Astrocyte of the cerebellum (primary cell): ENCODE measurements at regions not wholly inside any gene's neighbourhood (a gene's known extent, or its start where the extent isn't known, plus 50 kb on each side); places are given as distances from the start of the nearest gene placed in this dataset.

Source experiments
- DNase-seq: peaks from one replicate; pipeline ENCODE4 v3.0.0-alpha.2; 2011; ENCODE audit warnings: low read depth
- H3K4me3 ChIP-seq: 2 replicates; pipeline ENCODE4 v1.5.1; 2011; ENCODE audit warnings: mild to moderate bottlenecking, low read depth, low read length, moderate library complexity
- in situ Hi-C: cut with HindIII; loops from 2 replicates; pipeline ENCODE4 v1.10.0; 2017; ENCODE audit warnings: low sequenced_read_pairs
- TF ChIP-seq, protein P1 (sequence below): IDR thresholded peaks from 2 replicates; pipeline ENCODE4 v1.5.1; 2012; ENCODE audit warnings: low read length, low read depth, moderate library complexity, mild to moderate bottlenecking; ENCODE audit errors: missing control alignments

DNA sequence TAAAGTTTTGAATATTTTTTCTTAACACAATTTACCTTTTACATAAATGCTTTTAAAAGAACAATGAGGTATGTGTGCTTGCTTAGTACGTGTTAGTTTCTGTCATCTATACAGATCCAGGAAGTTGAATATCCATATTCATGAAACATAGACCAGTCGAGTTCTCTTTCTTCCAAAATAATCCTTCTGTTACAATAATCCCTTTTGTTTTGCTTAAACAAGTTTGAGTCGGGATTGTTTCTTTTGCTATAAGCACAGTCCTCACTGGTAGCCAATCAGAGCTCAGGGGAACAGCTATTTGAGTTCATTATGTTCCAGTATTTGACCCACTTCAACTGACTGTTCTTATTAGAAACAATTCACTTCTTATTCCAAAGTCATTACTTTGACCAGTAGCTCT lies 214.7 kb upstream of the FLRT2 start:
- in situ Hi-C loops, result no loop called here
- DNase-seq, result no peak
- TF ChIP-seq, protein P1, sequence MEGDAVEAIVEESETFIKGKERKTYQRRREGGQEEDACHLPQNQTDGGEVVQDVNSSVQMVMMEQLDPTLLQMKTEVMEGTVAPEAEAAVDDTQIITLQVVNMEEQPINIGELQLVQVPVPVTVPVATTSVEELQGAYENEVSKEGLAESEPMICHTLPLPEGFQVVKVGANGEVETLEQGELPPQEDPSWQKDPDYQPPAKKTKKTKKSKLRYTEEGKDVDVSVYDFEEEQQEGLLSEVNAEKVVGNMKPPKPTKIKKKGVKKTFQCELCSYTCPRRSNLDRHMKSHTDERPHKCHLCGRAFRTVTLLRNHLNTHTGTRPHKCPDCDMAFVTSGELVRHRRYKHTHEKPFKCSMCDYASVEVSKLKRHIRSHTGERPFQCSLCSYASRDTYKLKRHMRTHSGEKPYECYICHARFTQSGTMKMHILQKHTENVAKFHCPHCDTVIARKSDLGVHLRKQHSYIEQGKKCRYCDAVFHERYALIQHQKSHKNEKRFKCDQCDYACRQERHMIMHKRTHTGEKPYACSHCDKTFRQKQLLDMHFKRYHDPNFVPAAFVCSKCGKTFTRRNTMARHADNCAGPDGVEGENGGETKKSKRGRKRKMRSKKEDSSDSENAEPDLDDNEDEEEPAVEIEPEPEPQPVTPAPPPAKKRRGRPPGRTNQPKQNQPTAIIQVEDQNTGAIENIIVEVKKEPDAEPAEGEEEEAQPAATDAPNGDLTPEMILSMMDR, result no peak
- no peak overlapping the region for H3K4me3 ChIP-seq

DNA sequence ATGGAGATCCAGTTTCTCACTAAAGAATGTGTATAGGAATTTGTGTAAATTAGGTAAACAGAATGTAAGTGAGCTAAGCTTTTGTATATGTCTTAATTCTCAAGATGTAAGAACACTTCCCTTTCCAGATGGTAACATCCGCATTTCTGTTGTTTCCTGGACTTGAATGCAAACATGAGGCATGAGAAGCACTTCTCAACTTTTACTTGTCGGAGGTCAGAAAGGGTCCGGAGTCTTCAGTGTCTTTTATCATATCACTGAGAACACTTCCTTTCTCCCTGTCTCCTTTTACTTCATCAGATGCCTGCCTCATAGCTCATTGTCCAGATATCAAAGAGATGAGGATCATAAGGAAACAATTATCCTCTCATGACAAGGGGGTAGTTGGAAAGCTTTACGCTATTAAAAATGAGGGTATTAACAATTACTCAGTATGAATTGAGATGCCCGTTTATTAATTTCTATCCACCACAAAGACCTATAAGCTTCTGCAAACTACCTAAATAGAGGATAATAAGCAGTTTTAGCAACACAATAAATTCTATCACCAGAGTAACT lies 214.1 kb upstream of the FLRT2 start:
- in situ Hi-C loops, result no loop called here
- TF ChIP-seq, protein P1, result no peak
- H3K4me3 ChIP-seq, result no peak overlapping the region
- DNase-seq, result no peak

DNA sequence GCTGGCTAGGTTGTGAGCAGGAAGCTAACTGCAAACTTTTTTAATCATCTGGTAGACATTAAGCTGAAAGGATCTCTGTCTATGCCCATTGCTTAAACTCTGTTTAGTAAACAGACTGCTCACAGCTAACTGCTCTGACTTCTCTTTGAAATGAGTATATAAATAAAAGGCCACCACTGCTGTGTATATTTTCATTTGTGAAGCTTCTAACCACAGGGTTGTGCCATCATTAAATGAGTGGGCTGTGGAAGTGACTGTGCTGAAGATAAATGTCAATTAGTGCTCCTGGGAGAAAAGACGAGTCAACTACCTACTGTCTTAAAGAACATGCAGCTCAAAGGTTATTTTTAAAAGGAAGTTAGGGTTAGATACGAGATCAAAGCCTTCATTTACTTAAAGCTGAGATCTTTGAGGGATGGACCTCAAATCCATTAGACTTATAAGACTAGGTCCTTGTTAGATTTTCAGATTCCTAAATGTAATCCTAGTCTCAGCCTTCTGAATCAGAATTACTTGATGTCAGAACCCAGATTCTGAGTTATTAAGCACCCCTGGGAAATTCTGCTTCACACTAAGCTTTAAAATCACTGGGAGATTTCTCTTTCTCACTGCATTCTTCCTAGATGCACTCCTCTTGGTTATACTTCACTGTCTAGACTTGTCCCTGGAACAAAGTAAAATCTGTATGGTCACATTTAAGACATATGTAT lies 213.1 kb upstream of the FLRT2 start:
- in situ Hi-C loops, result no loop called here
- TF ChIP-seq, protein P1, result no peak
- no peak for DNase-seq
- H3K4me3 ChIP-seq, result no peak overlapping the region

DNA sequence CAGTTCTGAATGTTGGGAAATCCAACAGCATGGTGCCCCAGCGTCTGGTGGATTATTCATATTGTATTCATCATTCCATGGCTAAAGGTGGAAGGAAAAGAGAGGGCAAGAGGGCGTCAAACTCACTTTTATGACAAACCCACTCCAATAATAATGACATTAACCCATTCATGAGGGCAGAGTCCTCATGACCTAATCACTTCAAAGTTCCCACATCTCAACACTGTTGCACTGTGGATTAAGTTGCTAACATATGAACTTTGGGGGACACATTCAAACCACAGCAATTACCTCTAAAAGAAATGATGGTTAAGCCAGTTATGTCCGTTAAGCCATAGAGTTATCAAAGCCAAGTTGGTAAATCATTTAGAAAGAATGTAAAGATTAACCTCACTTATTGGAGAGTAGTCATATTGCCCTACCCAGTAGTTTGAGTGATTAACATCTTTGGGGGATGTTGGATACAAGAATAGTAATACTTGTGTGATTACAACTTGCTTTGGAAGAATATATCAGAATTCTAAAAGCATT lies 212.4 kb upstream of the FLRT2 start:
- no peak overlapping the region for H3K4me3 ChIP-seq
- TF ChIP-seq, protein P1, result no peak
- in situ Hi-C loops, result no loop called here
- DNase-seq, result no peak

DNA sequence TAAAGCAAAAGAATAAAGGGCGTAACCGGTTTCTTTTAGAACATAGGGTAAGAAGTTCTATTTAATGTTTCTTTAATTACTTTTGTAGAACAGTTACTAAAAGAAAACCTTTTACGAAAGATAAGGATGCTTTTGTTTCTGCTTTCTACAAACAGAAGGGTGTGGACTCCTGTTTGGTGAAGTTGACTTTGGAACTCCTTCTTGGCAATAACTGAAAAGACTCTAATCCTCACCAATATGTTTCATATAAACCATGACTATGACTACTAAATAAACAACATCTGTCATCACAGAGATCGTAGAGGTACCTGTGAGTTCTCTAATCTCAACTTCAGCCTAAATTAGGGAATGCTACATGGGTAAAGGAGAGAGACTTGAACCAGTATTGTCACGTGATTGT lies 210.8 kb upstream of the FLRT2 start:
- TF ChIP-seq, protein P1, result no peak
- no peak for DNase-seq
- in situ Hi-C loops, result no loop called here
- H3K4me3 ChIP-seq, result no peak overlapping the region

DNA sequence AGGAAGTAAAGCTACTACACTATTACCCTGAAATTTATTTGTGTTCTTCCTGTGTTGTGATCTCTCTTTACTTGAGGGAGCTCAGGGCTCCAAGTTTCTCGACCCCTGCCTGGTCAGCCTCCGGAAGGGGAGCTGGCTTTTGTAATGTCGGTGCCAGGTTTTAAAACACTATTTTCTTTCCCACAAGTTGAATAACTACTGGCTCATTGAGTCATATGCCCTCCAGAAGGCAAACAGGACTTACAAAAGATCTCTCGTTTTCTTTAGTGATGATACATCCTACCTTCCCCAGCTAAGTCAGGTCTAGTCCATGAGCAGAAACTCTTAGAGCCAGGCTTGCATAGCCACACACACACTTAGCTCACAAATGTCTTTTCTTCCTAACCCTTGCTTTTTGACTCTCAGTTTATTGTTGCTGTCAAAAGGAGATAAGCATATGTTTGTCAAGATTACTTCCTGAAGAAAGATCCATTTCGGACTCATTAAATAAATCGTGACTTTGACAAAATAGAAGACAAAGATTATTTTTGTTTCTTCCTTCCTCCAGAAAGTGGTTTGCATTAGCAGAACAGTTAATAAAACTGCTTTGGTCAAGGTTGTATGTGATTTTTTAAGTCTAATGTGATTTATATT lies 209.8 kb upstream of the FLRT2 start:
- no peak for DNase-seq
- in situ Hi-C loops, result no loop called here
- TF ChIP-seq, protein P1, result no peak
- no peak overlapping the region for H3K4me3 ChIP-seq
